ENCODE measurements at regions not wholly inside any gene's neighbourhood (a gene's known extent, or its start where the extent isn't known, plus 50 kb on each side); places are given as distances from the start of the nearest gene placed in this dataset.
"Not testable (repeated sequence)": the region's sequence is repeated elsewhere in the genome, so short reads cannot be mapped to it uniquely, and the experiment has no call there.

DNA sequence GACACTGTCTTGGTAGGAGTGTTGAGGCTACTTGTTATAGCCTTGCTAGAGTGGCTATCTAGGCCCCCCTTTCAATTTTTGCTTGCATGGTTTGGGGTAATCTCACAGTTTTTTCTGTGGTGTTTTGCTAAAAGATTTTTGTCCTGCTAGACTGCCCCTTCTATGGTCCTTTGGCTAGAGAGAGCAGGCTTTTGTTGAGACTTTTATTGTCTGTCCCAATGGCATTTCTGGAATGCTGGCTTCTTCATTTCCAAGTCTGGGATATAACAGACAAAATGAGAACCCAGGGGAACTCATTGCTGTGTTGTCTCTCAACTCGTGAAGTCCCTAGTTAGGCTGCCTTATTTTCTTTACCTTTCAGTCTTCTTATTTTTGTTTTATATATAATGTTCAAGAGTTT is 160.2 kb upstream of the ZC4H2 start:
- no peaks in the 10 kb centered on the region for H3K4me1 ChIP-seq (ENCODE audit: control insufficient read depth, insufficient read depth, low read length)

GRCh38 chrX:65127842-65128241 is 151.6 kb upstream of the ZC4H2 start:
- Histone ChIP-seq H3K27me3 (ENCODE audit: control insufficient read depth, insufficient read depth, low read length) (no peaks in the 10 kb centered on the region), H3K27ac (ENCODE audit: low read depth, low read length) (no peak overlapping the region), H3K4me1 (ENCODE audit: control insufficient read depth, insufficient read depth, low read length) (no peaks in the 10 kb centered on the region), H3K4me3 (ENCODE audit: low read length) (no peak overlapping the region), H3K36me3 (ENCODE audit: control insufficient read depth, insufficient read depth, low read length) (no peaks in the 10 kb centered on the region), H3K9ac (ENCODE audit: low read length) (no peak overlapping the region)

More for the DNA sequence above, 160.2 kb upstream of the ZC4H2 start:
- Histone ChIP-seq H3K36me3 (ENCODE audit: control insufficient read depth, insufficient read depth, low read length) (no peaks in the 10 kb centered on the region), H3K9ac (ENCODE audit: low read length) (no peak overlapping the region), H3K27me3 (ENCODE audit: control insufficient read depth, insufficient read depth, low read length) (no peaks in the 10 kb centered on the region), H3K4me3 (ENCODE audit: low read length) (no peak overlapping the region), H3K27ac (ENCODE audit: low read depth, low read length) (no peak overlapping the region)

DNA sequence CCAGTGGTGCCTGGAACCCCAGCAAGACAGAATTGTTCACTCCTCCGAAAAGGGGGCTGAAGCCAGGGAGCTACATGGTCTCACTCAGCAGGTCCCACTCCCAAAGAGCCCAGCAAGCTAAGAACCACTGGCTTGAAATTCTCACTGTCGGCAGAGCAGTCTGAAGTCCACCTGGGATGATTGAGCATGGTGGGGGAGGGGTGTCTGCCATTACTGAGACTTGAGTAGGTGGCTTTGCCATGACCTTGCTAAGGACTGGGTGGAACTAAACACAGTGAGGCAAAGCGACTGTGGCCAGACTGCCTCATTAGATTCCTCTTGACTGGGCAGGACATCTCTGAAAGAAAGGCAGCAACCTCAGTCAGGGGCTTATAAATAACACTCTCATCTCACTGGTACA is 122.6 kb upstream of the ZC4H2 start:
- Histone ChIP-seq H3K27me3 (ENCODE audit: control insufficient read depth, insufficient read depth, low read length) (no peaks in the 10 kb centered on the region), H3K36me3 (ENCODE audit: control insufficient read depth, insufficient read depth, low read length) (no peaks in the 10 kb centered on the region), H3K9ac (ENCODE audit: low read length) (no peak overlapping the region), H3K4me3 (ENCODE audit: low read length) (no peak overlapping the region), H3K4me1 (ENCODE audit: control insufficient read depth, insufficient read depth, low read length) (no peaks in the 10 kb centered on the region), H3K27ac (ENCODE audit: low read depth, low read length) (no peak overlapping the region)

GRCh38 chrX:65093658-65094057 is 117.4 kb upstream of the ZC4H2 start:
- no peaks in the 10 kb centered on the region for H3K4me1 ChIP-seq (ENCODE audit: control insufficient read depth, insufficient read depth, low read length)
- no peak overlapping the region for H3K9ac ChIP-seq (ENCODE audit: low read length)
- H3K36me3 ChIP-seq (ENCODE audit: control insufficient read depth, insufficient read depth, low read length) = no peaks in the 10 kb centered on the region
- H3K4me3 ChIP-seq (ENCODE audit: low read length) = no peak overlapping the region
- H3K27me3 ChIP-seq (ENCODE audit: control insufficient read depth, insufficient read depth, low read length) = no peaks in the 10 kb centered on the region
- no peak overlapping the region for H3K27ac ChIP-seq (ENCODE audit: low read depth, low read length)

- H3K27ac ChIP-seq (ENCODE audit: low read depth, low read length) = no peak overlapping the region
Observed at GRCh38 chrX:65073233-65073632, 97.0 kb upstream of the ZC4H2 start.

GRCh38 chrX:65072590-65072989 is 96.3 kb upstream of the ZC4H2 start:
- Histone ChIP-seq H3K36me3 (ENCODE audit: control insufficient read depth, insufficient read depth, low read length) (no peaks in the 10 kb centered on the region), H3K9ac (ENCODE audit: low read length) (no peak overlapping the region), H3K4me1 (ENCODE audit: control insufficient read depth, insufficient read depth, low read length) (no peaks in the 10 kb centered on the region), H3K27me3 (ENCODE audit: control insufficient read depth, insufficient read depth, low read length) (no peaks in the 10 kb centered on the region), H3K4me3 (ENCODE audit: low read length) (no peak overlapping the region), H3K27ac (ENCODE audit: low read depth, low read length) (no peak overlapping the region)

More at GRCh38 chrX:65073233-65073632, 97.0 kb upstream of the ZC4H2 start:
- Histone ChIP-seq H3K4me3 (ENCODE audit: low read length) (no peak overlapping the region), H3K36me3 (ENCODE audit: control insufficient read depth, insufficient read depth, low read length) (no peaks in the 10 kb centered on the region), H3K9ac (ENCODE audit: low read length) (no peak overlapping the region), H3K27me3 (ENCODE audit: control insufficient read depth, insufficient read depth, low read length) (no peaks in the 10 kb centered on the region), H3K4me1 (ENCODE audit: control insufficient read depth, insufficient read depth, low read length) (no peaks in the 10 kb centered on the region)

GRCh38 chrX:65058626-65059025 is 82.4 kb upstream of the ZC4H2 start:
- H3K36me3 ChIP-seq (ENCODE audit: control insufficient read depth, insufficient read depth, low read length); H3K27me3 ChIP-seq (ENCODE audit: control insufficient read depth, insufficient read depth, low read length); H3K4me1 ChIP-seq (ENCODE audit: control insufficient read depth, insufficient read depth, low read length); H3K9ac ChIP-seq (ENCODE audit: low read length); H3K27ac ChIP-seq (ENCODE audit: low read depth, low read length); H3K4me3 ChIP-seq (ENCODE audit: low read length): not testable (repeated sequence)

DNA sequence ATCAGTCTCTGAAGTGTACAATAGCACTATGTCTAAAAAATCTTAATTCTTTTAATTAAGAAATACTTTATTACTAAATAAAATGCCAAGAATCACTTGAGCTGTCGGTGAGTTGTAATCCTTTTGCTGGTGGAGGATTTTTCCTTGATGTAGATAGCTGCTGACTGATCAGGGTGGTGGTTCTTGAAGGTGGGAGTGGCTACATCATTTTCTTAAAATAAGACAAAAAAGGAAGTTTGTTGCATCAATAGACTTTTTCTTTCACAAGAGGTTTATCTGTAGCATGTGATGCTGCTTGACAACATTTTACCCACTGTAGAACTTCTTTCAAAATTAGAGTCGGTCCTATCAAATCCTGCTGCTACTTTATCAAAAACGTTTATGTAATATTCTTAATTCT is 68.8 kb upstream of the ZC4H2 start:
- H3K4me3 ChIP-seq (ENCODE audit: low read length) = no peak overlapping the region
- H3K27ac ChIP-seq (ENCODE audit: low read depth, low read length) = no peak overlapping the region
- no peaks in the 10 kb centered on the region for H3K36me3 ChIP-seq (ENCODE audit: control insufficient read depth, insufficient read depth, low read length)
- H3K4me1 ChIP-seq (ENCODE audit: control insufficient read depth, insufficient read depth, low read length) = no peaks in the 10 kb centered on the region
- H3K9ac ChIP-seq (ENCODE audit: low read length) = no peak overlapping the region
- H3K27me3 ChIP-seq (ENCODE audit: control insufficient read depth, insufficient read depth, low read length) = no peaks in the 10 kb centered on the region

- peak overlapping the region; percentile 74 for H3K4me3 ChIP-seq (ENCODE audit: low read length)
- H3K4me1 ChIP-seq (ENCODE audit: control insufficient read depth, insufficient read depth, low read length) = no peaks in the 10 kb centered on the region
- no peaks in the 10 kb centered on the region for H3K36me3 ChIP-seq (ENCODE audit: control insufficient read depth, insufficient read depth, low read length)
- no peak overlapping the region for H3K9ac ChIP-seq (ENCODE audit: low read length)
- H3K27me3 ChIP-seq (ENCODE audit: control insufficient read depth, insufficient read depth, low read length) = no peaks in the 10 kb centered on the region
- peak overlapping the region; percentile 75 for H3K27ac ChIP-seq (ENCODE audit: low read depth, low read length)
Observed at GRCh38 chrX:65035446-65035770, 59.2 kb upstream of the ZC4H2 start.

DNA sequence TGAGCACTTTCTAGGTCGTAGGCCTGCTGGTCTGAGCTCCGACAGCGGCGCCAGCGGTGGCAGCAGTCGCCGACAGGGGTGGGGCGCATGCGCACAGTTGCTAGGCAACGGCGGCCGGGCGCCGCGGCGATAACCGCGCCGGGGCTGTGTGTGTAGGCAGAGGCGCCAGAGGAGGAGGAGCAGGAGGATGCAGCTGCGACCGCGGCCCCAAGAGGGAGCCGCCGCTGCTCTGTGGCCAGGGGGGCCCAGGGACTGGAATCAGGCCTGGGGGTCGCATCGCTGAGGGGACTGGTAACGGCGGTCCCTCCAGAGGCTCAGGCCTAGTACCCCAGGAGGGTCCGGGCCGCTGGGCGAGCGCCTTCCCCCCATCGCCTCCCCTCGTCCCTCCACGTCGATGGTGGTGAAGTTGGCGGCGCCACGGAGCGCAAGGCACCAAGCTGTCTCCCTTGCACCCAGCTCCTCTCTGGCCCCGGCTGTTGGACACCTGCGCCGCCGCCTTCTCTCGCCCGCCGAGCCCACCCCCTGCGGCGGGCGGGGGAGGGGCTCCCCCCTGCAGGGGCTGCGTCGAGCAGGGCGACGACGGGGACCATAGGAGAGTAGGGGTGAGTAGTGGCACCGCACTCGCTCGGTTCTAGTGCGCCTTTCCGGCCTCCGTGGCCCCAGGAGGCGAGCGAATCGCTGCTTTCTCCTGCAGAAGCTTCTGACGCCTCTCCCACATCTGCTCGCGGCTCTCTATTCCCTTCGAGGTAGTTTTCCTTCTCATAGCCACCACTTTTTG is 58.6 kb upstream of the ZC4H2 start, which contains the start of gene ZC3H12B:
TSS of gene ZC3H12B (plus strand) at position 159 of the 778 bp plus-strand sequence.
- peak within 1 kb of the TSS; percentile 40 for H3K9ac ChIP-seq (ENCODE audit: low read length)
- peak within 1 kb of the TSS; percentile 74 for H3K4me3 ChIP-seq (ENCODE audit: low read length)
- H3K27me3 ChIP-seq (ENCODE audit: control insufficient read depth, insufficient read depth, low read length) = no peaks in the 10 kb centered on the region
- peak within 1 kb of the TSS; percentile 75 for H3K27ac ChIP-seq (ENCODE audit: low read depth, low read length)
- H3K4me1 ChIP-seq (ENCODE audit: control insufficient read depth, insufficient read depth, low read length) = no peaks in the 10 kb centered on the region
- no peaks in the 10 kb centered on the region for H3K36me3 ChIP-seq (ENCODE audit: control insufficient read depth, insufficient read depth, low read length)

GRCh38 chrX:65034292-65034667 is 58.0 kb upstream of the ZC4H2 start:
- peak overlapping the region; percentile 74 for H3K4me3 ChIP-seq (ENCODE audit: low read length)
- no peaks in the 10 kb centered on the region for H3K36me3 ChIP-seq (ENCODE audit: control insufficient read depth, insufficient read depth, low read length)
- peak overlapping the region; percentile 75 for H3K27ac ChIP-seq (ENCODE audit: low read depth, low read length)
- H3K4me1 ChIP-seq (ENCODE audit: control insufficient read depth, insufficient read depth, low read length) = no peaks in the 10 kb centered on the region
- peak overlapping the region; percentile 40 for H3K9ac ChIP-seq (ENCODE audit: low read length)
- H3K27me3 ChIP-seq (ENCODE audit: control insufficient read depth, insufficient read depth, low read length) = no peaks in the 10 kb centered on the region
